ENCODE measurements at regions not wholly inside any gene's neighbourhood (a gene's known extent, or its start where the extent isn't known, plus 50 kb on each side); places are given as distances from the start of the nearest gene placed in this dataset.

GRCh38 chr9:73024601-73025034 lies 71.8 kb upstream of the ALDH1A1 start (continued):
- TF ChIP-seq ZNF398 (CRISPR knock-in tag; IDR thresholded peaks at IDR 0.05) (no peak), ZBTB1 (CRISPR knock-in tag; IDR thresholded peaks at IDR 0.05; ENCODE audit: borderline replicate concordance, low read depth) (no peak), MEIS2 (IDR thresholded peaks at IDR 0.05; ENCODE audit: partially characterized antibody) (peak; percentile 83), ZEB2 (IDR thresholded peaks at IDR 0.05) (peak; percentile 56; the same call in 1 of the 2 replicates), MITF (IDR thresholded peaks at IDR 0.05) (peak; percentile 89), ESRRB (CRISPR knock-in tag; IDR thresholded peaks at IDR 0.05; ENCODE audit: borderline replicate concordance) (no peak), ZNF518B (CRISPR knock-in tag; IDR thresholded peaks at IDR 0.05) (no peak), CBX1 (IDR thresholded peaks at IDR 0.05; ENCODE audit: low read depth) (peak; percentile 71; the same call in 1 of the 2 replicates), ZNF384 (IDR thresholded peaks at IDR 0.05; ENCODE audit: low read depth, low read length) (no peak), NR2C2 (CRISPR knock-in tag; IDR thresholded peaks at IDR 0.05) (no peak), NR2C2 (tag; IDR thresholded peaks at IDR 0.05) (peak; percentile 15; the same call in 1 of the 2 replicates), HLTF (IDR thresholded peaks at IDR 0.05) (no peak), GABPB2 (CRISPR knock-in tag; conservative IDR thresholded peaks at IDR 0.05) (no peak), RAD51 (IDR thresholded peaks at IDR 0.05; ENCODE audit: borderline replicate concordance, low read depth) (no peak; the same call in 1 of the 2 replicates), KHSRP (IDR thresholded peaks at IDR 0.05) (peak; percentile 78), ZNF561 (CRISPR knock-in tag; conservative IDR thresholded peaks at IDR 0.05) (no peak), KAT8 (IDR thresholded peaks at IDR 0.05; ENCODE audit: low read depth) (no peak), MYBL2 (IDR thresholded peaks at IDR 0.05; ENCODE audit: low read depth) (peak; percentile 68; the same call in 1 of the 2 replicates), MYBL2 (CRISPR knock-in tag; IDR thresholded peaks at IDR 0.05; ENCODE audit: borderline replicate concordance) (no peak), JUND (IDR thresholded peaks at IDR 0.05; ENCODE audit: borderline replicate concordance, low read depth, low read length) (peak; percentile 66; the same call in 1 of the 2 replicates), JUND (tag; IDR thresholded peaks at IDR 0.05; ENCODE audit: borderline replicate concordance, low read depth, low read length) (peak; percentile 54; the same call in 2 of the 3 replicates), ZBTB43 (CRISPR knock-in tag; IDR thresholded peaks at IDR 0.05) (no peak), EZH2 (IDR thresholded peaks at IDR 0.05; ENCODE audit: borderline replicate concordance, low read depth, low read length) (no peak), SMARCB1 (IDR thresholded peaks at IDR 0.05; ENCODE audit: insufficient read length, low read depth) (peak; percentile 61)
